ENCODE measurements at regions not wholly inside any gene's neighbourhood (a gene's known extent, or its start where the extent isn't known, plus 50 kb on each side); places are given as distances from the start of the nearest gene placed in this dataset.

- Mint-ChIP-seq H3K4me1 (ENCODE audit: low read depth, unreplicated experiment) (no peaks in the 10 kb centered on the region), H3K4me3 (ENCODE audit: unreplicated experiment) (no peak overlapping the region), H3K27ac (ENCODE audit: unreplicated experiment) (no peak overlapping the region), H3K9me3 (ENCODE audit: unreplicated experiment) (peaks cover 2% of the 10 kb centered on the region), H3K36me3 (ENCODE audit: unreplicated experiment) (no peaks in the 10 kb centered on the region), H3K27me3 (ENCODE audit: unreplicated experiment) (no peaks in the 10 kb centered on the region)
- TF ChIP-seq, protein P1, sequence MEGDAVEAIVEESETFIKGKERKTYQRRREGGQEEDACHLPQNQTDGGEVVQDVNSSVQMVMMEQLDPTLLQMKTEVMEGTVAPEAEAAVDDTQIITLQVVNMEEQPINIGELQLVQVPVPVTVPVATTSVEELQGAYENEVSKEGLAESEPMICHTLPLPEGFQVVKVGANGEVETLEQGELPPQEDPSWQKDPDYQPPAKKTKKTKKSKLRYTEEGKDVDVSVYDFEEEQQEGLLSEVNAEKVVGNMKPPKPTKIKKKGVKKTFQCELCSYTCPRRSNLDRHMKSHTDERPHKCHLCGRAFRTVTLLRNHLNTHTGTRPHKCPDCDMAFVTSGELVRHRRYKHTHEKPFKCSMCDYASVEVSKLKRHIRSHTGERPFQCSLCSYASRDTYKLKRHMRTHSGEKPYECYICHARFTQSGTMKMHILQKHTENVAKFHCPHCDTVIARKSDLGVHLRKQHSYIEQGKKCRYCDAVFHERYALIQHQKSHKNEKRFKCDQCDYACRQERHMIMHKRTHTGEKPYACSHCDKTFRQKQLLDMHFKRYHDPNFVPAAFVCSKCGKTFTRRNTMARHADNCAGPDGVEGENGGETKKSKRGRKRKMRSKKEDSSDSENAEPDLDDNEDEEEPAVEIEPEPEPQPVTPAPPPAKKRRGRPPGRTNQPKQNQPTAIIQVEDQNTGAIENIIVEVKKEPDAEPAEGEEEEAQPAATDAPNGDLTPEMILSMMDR (IDR thresholded peaks at IDR 0.05; ENCODE audit: partially characterized antibody, unreplicated experiment), result no peak
- no peak for DNase-seq
These were observed 304.7 kb upstream of the RGS17 start for GRCh38 chr6:153435787-153436186.

- H3K36me3 Mint-ChIP-seq (ENCODE audit: unreplicated experiment), result no peaks in the 10 kb centered on the region
- TF ChIP-seq, protein P1 (IDR thresholded peaks at IDR 0.05; ENCODE audit: partially characterized antibody, unreplicated experiment), result no peak
- DNase-seq, result no peak
- H3K9me3 Mint-ChIP-seq (ENCODE audit: unreplicated experiment), result no peaks in the 10 kb centered on the region
- no peaks in the 10 kb centered on the region for H3K27me3 Mint-ChIP-seq (ENCODE audit: unreplicated experiment)
- H3K4me1 Mint-ChIP-seq (ENCODE audit: low read depth, unreplicated experiment), result no peaks in the 10 kb centered on the region
- no peak overlapping the region for H3K4me3 Mint-ChIP-seq (ENCODE audit: unreplicated experiment)
- no peak overlapping the region for H3K27ac Mint-ChIP-seq (ENCODE audit: unreplicated experiment)
These were observed 294.5 kb upstream of the RGS17 start for GRCh38 chr6:153425536-153425935.

DNA sequence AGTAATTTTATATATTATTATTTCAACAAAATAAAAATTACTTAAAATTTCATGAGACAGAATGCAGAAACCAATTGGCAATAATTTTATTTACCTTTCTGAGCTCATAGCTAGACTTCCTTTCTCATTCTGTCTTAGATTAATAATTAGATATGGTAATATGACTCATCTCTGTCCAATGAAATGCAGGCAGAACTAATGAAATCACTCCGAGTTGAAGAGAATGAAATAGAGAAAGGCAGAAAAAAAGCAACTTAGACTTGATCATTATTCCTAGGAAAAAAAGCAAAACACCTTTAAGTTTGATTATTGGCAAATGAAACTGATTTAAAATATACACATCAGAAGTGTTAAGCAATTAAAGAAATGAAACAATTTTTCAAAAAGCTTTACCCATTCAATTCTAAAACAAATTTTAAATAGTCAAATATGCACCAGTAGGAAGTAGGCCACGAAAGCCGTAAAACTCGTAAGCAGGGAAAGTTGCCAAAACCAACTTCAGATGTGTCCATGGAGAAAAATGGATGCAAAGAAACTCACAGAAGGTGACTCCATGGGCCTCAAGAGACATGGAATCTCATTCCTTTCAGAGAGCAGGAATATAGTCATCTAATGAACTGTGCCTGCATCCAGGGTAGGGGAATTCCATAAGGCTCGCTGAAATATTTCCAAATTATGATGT, 293.8 kb upstream of the RGS17 start:
- TF ChIP-seq, protein P1 (IDR thresholded peaks at IDR 0.05; ENCODE audit: partially characterized antibody, unreplicated experiment), result no peak
- H3K36me3 Mint-ChIP-seq (ENCODE audit: unreplicated experiment), result no peaks in the 10 kb centered on the region
- no peak overlapping the region for H3K27ac Mint-ChIP-seq (ENCODE audit: unreplicated experiment)
- no peak overlapping the region for H3K4me3 Mint-ChIP-seq (ENCODE audit: unreplicated experiment)
- H3K4me1 Mint-ChIP-seq (ENCODE audit: low read depth, unreplicated experiment), result no peaks in the 10 kb centered on the region
- H3K27me3 Mint-ChIP-seq (ENCODE audit: unreplicated experiment), result no peaks in the 10 kb centered on the region
- DNase-seq, result no peak
- no peaks in the 10 kb centered on the region for H3K9me3 Mint-ChIP-seq (ENCODE audit: unreplicated experiment)

DNA sequence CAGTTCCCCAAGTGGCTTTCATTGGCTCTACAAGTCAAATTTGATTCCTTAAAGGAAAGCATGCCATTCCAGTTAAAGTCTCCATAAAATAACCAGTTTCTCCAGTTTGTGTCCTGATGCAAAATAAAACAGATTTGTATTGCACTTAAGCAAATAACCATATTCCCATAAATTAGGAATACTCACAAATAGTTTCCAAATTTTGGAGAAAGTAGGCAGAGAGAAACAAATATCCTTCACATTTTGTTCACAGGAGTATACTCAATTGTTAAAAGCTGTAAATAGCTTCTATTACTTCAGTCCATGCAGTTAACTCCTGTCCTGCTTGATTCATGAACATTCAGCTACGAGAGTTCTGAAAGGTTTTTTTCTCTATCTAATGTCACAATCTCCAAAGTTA, 281.4 kb upstream of the RGS17 start:
- H3K27me3 Mint-ChIP-seq (ENCODE audit: unreplicated experiment), result no peaks in the 10 kb centered on the region
- no peak overlapping the region for H3K4me3 Mint-ChIP-seq (ENCODE audit: unreplicated experiment)
- H3K9me3 Mint-ChIP-seq (ENCODE audit: unreplicated experiment), result no peaks in the 10 kb centered on the region
- H3K36me3 Mint-ChIP-seq (ENCODE audit: unreplicated experiment), result no peaks in the 10 kb centered on the region
- no peaks in the 10 kb centered on the region for H3K4me1 Mint-ChIP-seq (ENCODE audit: low read depth, unreplicated experiment)
- H3K27ac Mint-ChIP-seq (ENCODE audit: unreplicated experiment), result no peak overlapping the region
- no peak for DNase-seq
- TF ChIP-seq, protein P1 (IDR thresholded peaks at IDR 0.05; ENCODE audit: partially characterized antibody, unreplicated experiment), result no peak

- Mint-ChIP-seq H3K4me3 (ENCODE audit: unreplicated experiment) (no peak overlapping the region), H3K27me3 (ENCODE audit: unreplicated experiment) (no peaks in the 10 kb centered on the region), H3K27ac (ENCODE audit: unreplicated experiment) (no peak overlapping the region), H3K36me3 (ENCODE audit: unreplicated experiment) (no peaks in the 10 kb centered on the region), H3K9me3 (ENCODE audit: unreplicated experiment) (no peaks in the 10 kb centered on the region), H3K4me1 (ENCODE audit: low read depth, unreplicated experiment) (no peaks in the 10 kb centered on the region)
- TF ChIP-seq, protein P1 (IDR thresholded peaks at IDR 0.05; ENCODE audit: partially characterized antibody, unreplicated experiment), result no peak
- no peak for DNase-seq
These were observed 280.1 kb upstream of the RGS17 start for GRCh38 chr6:153411070-153411648.
